Panc1 (cell line): ENCODE measurements at regions not wholly inside any gene's neighbourhood (a gene's known extent, or its start where the extent isn't known, plus 50 kb on each side); places are given as distances from the start of the nearest gene placed in this dataset.

Experiments used
- CTCF ChIP-seq: fragments of 450-650 bp; IDR thresholded peaks from 2 replicates; pipeline ENCODE4 v1.5.1; 2017; ENCODE audit warnings: mild to moderate bottlenecking
- POLR2AphosphoS5 ChIP-seq: IDR thresholded peaks from 2 replicates; pipeline ENCODE4 v1.6.1; 2012; ENCODE audit warnings: mild to moderate bottlenecking, low read depth, low read length, moderate library complexity
- SIN3A ChIP-seq: IDR thresholded peaks from 2 replicates; pipeline ENCODE4 v1.6.1; 2012; ENCODE audit warnings: low read depth, mild to moderate bottlenecking, low read length, moderate library complexity, borderline replicate concordance; ENCODE audit not compliant: insufficient read depth

- TF ChIP-seq CTCF (no peak), SIN3A (no peak), POLR2AphosphoS5 (no peak)
Observed at GRCh38 chr5:141753143-141753970, 71.3 kb upstream of the ARAP3 start.
